B cell (primary cell): ENCODE measurements at regions not wholly inside any gene's neighbourhood (a gene's known extent, or its start where the extent isn't known, plus 50 kb on each side); places are given as distances from the start of the nearest gene placed in this dataset.

ENCODE experiments used
- ATAC-seq: fragments of 200-7000 bp; cut with Tn5 transposase; one replicate; pipeline ENCODE4 v1.10.0; 2021; ENCODE audit warnings: low read depth, mild to moderate bottlenecking, moderate number of reproducible peaks, moderate library complexity
- CTCF ChIA-PET: fragments of 350-600 bp; sonication (Branson Sonifier 250); formaldehyde crosslinking; loops from one replicate; lab custom pipeline; 2021; ENCODE audit warnings: antibody characterized with exemption, inconsistent platforms; lab: Charles Lee
- POLR2A ChIA-PET: fragments of 350-600 bp; sonication (Branson Sonifier 250); formaldehyde crosslinking; loops from one replicate; lab custom pipeline; 2021; ENCODE audit warnings: antibody characterized with exemption; lab: Charles Lee
- DNase-seq: peaks from one replicate; pipeline ENCODE4 v3.0.0; 2013
- H2AFZ ChIP-seq: 2 replicates; pipeline ENCODE4 v1.6.1; 2012; ENCODE audit warnings: mild to moderate bottlenecking, low read depth, low read length; ENCODE audit not compliant: insufficient read depth, poor library complexity, severe bottlenecking
- H3K27ac ChIP-seq, 2 donors: 1 replicate in 1 of 2; 2 replicates in 1 of 2; pipeline ENCODE4 v1.5.1; 2012 to 2013; ENCODE audit warnings: low read length in 2 of 2, mild to moderate bottlenecking in 2 of 2, moderate library complexity in 1 of 2
- H3K27me3 ChIP-seq, 4 experiments: fragments of 200-600 bp in 1 of 4; sonication (generic) in 1 of 4; replicated peaks in 1 of 4; 1 replicate in 2 of 4; 2 replicates in 2 of 4; pipeline versions ENCODE4 v1.6.1 to v1.7.0; 2013 to 2016; ENCODE audit warnings: low read length in 3 of 4, mild to moderate bottlenecking in 2 of 4, mixed read lengths in 1 of 4, moderate library complexity in 1 of 4; ENCODE audit not compliant: insufficient read depth in 4 of 4, control insufficient read depth in 3 of 4; ENCODE audit errors: control extremely low read depth in 1 of 4
- H3K36me3 ChIP-seq, 2 experiments: replicated peaks in 1 of 2; 1 replicate in 1 of 2; 2 replicates in 1 of 2; pipeline versions ENCODE4 v1.6.1 to v1.7.1; 2013; ENCODE audit warnings: low read length in 1 of 2; ENCODE audit not compliant: insufficient read depth in 2 of 2, control insufficient read depth in 1 of 2; ENCODE audit errors: control extremely low read depth in 1 of 2, extremely low read depth in 1 of 2
- H3K4me1 ChIP-seq, 2 donors: fragments of 200-600 bp in 1 of 2; sonication (generic) in 1 of 2; 1 replicate in 1 of 2; 2 replicates in 1 of 2; pipeline versions ENCODE4 v1.5.1 to v1.6.1; 2013 to 2017; ENCODE audit warnings: low read length in 2 of 2; ENCODE audit not compliant: control insufficient read depth in 2 of 2, insufficient read depth in 2 of 2
- H3K4me2 ChIP-seq: replicated peaks from 2 replicates; pipeline ENCODE3; 2012; ENCODE audit warnings: mild to moderate bottlenecking, low read depth, low read length; ENCODE audit not compliant: poor library complexity, severe bottlenecking
- H3K4me3 ChIP-seq, 5 experiments: fragments of 200-600 bp in 1 of 5; sonication (generic) in 1 of 5; 1 replicate in 3 of 5; 2 replicates in 2 of 5; pipeline versions ENCODE4 v1.5.1 to v1.7.0; 2011 to 2016; ENCODE audit warnings: low read length in 4 of 5, mild to moderate bottlenecking in 4 of 5, low read depth in 2 of 5, control low read depth in 1 of 5, moderate library complexity in 1 of 5; ENCODE audit not compliant: insufficient read depth in 1 of 5; ENCODE audit errors: control extremely low read depth in 1 of 5, extremely low read depth in 1 of 5
- H3K79me2 ChIP-seq: fragments of 200-600 bp; sonication (generic); one replicate; pipeline ENCODE4 v1.6.0; 2016; ENCODE audit warnings: low read length; ENCODE audit not compliant: control insufficient read depth, insufficient read depth
- H3K9ac ChIP-seq: fragments of 200-600 bp; sonication (generic); 2 replicates; pipeline ENCODE4 v1.6.1; 2017; ENCODE audit warnings: mild to moderate bottlenecking, low read length, moderate library complexity
- H3K9me3 ChIP-seq, 3 donors: one replicate each; pipeline versions ENCODE4 v1.6.1 to v1.7.1; 2013; ENCODE audit warnings: low read length in 2 of 3; ENCODE audit not compliant: control insufficient read depth in 2 of 3, insufficient read depth in 1 of 3; ENCODE audit errors: control extremely low read depth in 1 of 3
- H4K20me1 ChIP-seq: 2 replicates; pipeline ENCODE4 v1.6.0; 2012; ENCODE audit warnings: mild to moderate bottlenecking, low read length; ENCODE audit not compliant: insufficient read depth, control insufficient read depth, poor library complexity, severe bottlenecking
- H3K27ac Mint-ChIP-seq: one replicate; pipeline ENCODE4 v1.8.0; 2021; ENCODE audit warnings: mixed read lengths
- H3K27me3 Mint-ChIP-seq: one replicate; pipeline ENCODE4 v1.8.0; 2021; ENCODE audit warnings: mixed read lengths
- H3K4me1 Mint-ChIP-seq: one replicate; pipeline ENCODE4 v1.8.0; 2021; ENCODE audit warnings: mixed read lengths
- H3K4me3 Mint-ChIP-seq: one replicate; pipeline ENCODE4 v1.8.0; 2021; ENCODE audit warnings: mixed read lengths
- H3K9me3 Mint-ChIP-seq: one replicate; pipeline ENCODE4 v1.8.0; 2022; ENCODE audit warnings: mixed read lengths; ENCODE audit not compliant: insufficient read depth
- EZH2 ChIP-seq: IDR thresholded peaks from 2 replicates; pipeline ENCODE4 v1.6.1; 2012; ENCODE audit warnings: borderline replicate concordance, low read depth, mild to moderate bottlenecking, moderate library complexity, low read length; ENCODE audit not compliant: insufficient read depth, poor library complexity, severe bottlenecking
- WGBS: methylation state at CpG from one replicate; pipeline ENCODE4 v1.1.5; 2013; ENCODE audit warnings: missing lambda C conversion rate; ENCODE audit not compliant: insufficient coverage; 5-methylcytosine and 5-hydroxymethylcytosine counted together
- intact Hi-C: fragments of 100-400 bp; cut with micrococcal nuclease; formaldehyde crosslinking; loops from one replicate; pipeline ENCODE4 v1.10.0; 2022
- TF ChIP-seq, protein P1 (sequence below): fragments of 200-600 bp; IDR thresholded peaks from one replicate; pipeline ENCODE4 v1.8.0; 2022; ENCODE audit warnings: antibody characterized with exemption, mild to moderate bottlenecking

DNA sequence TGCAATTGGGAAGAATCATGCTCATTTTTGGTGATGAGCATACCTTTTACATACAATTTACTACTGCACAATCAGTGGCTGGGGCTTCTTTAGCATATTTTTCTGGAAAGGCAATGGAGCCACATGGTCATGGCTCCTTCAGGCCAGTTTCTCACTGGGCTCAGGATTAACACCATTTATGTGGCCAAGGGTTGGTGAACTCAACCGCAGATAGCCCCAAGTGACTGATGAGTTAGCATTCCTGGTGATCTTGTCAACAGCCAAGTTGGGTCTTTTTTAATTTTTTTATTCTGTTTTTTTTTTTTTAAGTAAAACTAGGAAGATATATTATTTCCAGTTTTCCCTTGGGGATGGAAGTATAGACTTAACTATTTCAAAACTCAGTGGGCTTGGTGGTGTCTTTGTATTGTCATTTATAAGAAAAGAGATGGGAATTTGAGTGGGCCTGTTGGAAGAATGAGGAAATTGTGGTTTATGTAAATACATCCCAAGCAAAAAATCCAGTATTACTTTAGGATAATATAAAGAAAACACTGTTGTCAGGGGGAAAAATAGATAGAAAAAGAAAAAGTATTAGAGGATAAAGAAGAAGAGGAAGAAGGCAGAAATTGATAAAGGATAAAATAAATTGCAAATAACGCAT, 397.4 kb downstream of the MAFB start:
- Mint-ChIP-seq H3K27me3 (peaks cover 4% of the 10 kb centered on the region), H3K4me3 (no peak overlapping the region), H3K4me1 (no peaks in the 10 kb centered on the region), H3K9me3 (no peaks in the 10 kb centered on the region), H3K27ac (no peak overlapping the region)
- DNase-seq (no peak), ATAC-seq (no peak)
- Histone ChIP-seq H3K27me3 (no peaks in the 10 kb centered on the region), H3K9ac (no peak overlapping the region), H3K4me3 (no peak overlapping the region), H2AFZ (no peak overlapping the region), H3K36me3 (no peaks in the 10 kb centered on the region), H3K4me1 (no peaks in the 10 kb centered on the region), H3K27ac (no peak overlapping the region), H3K4me2 (no peak overlapping the region), H4K20me1 (no peaks in the 10 kb centered on the region), H3K9me3 (peaks cover 0 to 3% (median 0%) of the 10 kb centered on the region in 3 donors), H3K79me2 (no peaks in the 10 kb centered on the region)
- no CpG with 5 or more reads among the region's 2 CpGs for WGBS
- intact Hi-C loops = no loop called here
- ChIA-PET POLR2A (no interaction called here), CTCF (no interaction called here)
- no peak for TF ChIP-seq EZH2
- TF ChIP-seq, protein P1, sequence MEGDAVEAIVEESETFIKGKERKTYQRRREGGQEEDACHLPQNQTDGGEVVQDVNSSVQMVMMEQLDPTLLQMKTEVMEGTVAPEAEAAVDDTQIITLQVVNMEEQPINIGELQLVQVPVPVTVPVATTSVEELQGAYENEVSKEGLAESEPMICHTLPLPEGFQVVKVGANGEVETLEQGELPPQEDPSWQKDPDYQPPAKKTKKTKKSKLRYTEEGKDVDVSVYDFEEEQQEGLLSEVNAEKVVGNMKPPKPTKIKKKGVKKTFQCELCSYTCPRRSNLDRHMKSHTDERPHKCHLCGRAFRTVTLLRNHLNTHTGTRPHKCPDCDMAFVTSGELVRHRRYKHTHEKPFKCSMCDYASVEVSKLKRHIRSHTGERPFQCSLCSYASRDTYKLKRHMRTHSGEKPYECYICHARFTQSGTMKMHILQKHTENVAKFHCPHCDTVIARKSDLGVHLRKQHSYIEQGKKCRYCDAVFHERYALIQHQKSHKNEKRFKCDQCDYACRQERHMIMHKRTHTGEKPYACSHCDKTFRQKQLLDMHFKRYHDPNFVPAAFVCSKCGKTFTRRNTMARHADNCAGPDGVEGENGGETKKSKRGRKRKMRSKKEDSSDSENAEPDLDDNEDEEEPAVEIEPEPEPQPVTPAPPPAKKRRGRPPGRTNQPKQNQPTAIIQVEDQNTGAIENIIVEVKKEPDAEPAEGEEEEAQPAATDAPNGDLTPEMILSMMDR = no peak

DNA sequence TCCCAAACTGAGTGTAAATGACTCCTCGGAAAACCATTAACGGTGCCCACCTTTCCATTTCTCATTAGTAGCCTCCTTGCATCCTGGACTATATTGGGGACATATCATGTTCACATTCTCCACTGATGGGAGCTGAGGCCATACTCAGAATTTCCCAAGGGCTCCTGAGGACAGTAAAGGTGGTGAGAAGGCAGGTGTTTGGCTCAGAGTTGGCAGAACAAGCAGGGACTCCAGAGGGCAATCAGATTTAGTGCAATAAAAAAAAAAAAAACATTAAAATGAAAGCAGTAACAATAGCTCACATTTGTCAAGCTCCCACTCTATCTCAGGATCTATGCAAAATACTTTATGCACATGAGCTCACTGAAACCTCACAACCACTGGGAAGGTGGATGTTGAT, 401.4 kb downstream of the MAFB start:
- Mint-ChIP-seq H3K27me3 (no peaks in the 10 kb centered on the region), H3K9me3 (no peaks in the 10 kb centered on the region), H3K4me3 (no peak overlapping the region), H3K4me1 (no peaks in the 10 kb centered on the region), H3K27ac (no peak overlapping the region)
- POLR2A ChIA-PET = no interaction called here
- 90% methylated on average over 2 of the region's 2 CpGs for WGBS
- no peaks in the 10 kb centered on the region for H3K27me3 ChIP-seq
- H3K27ac ChIP-seq = no peak overlapping the region
- CTCF ChIA-PET = no interaction called here
- DNase-seq (no peak), ATAC-seq (no peak)
- H2AFZ ChIP-seq = no peak overlapping the region
- TF ChIP-seq, protein P1 = no peak
- no peak for TF ChIP-seq EZH2
- H3K4me1 ChIP-seq = no peaks in the 10 kb centered on the region
- H4K20me1 ChIP-seq = no peaks in the 10 kb centered on the region
- H3K4me3 ChIP-seq = no peak overlapping the region
- H3K9ac ChIP-seq = no peak overlapping the region
- intact Hi-C loops = no loop called here
- no peak overlapping the region for H3K4me2 ChIP-seq
- H3K9me3 ChIP-seq = peaks cover 0 to 3% (median 0%) of the 10 kb centered on the region in 3 donors
- no peaks in the 10 kb centered on the region for H3K79me2 ChIP-seq
- no peaks in the 10 kb centered on the region for H3K36me3 ChIP-seq
